HG02885 (cell line): ENCODE measurements at regions not wholly inside any gene's neighbourhood (a gene's known extent, or its start where the extent isn't known, plus 50 kb on each side); places are given as distances from the start of the nearest gene placed in this dataset.
"Not testable (repeated sequence)": the region's sequence is repeated elsewhere in the genome, so short reads cannot be mapped to it uniquely, and the experiment has no call there.

Experiments
- ATAC-seq: cut with Tn5 transposase; IDR thresholded peaks from one replicate; pipeline ENCODE4 v1.9.1; 2021; ENCODE audit warnings: mild to moderate bottlenecking; ENCODE audit not compliant: unreplicated experiment, poor library complexity

GRCh38 chr1:57623791-57624538 lies 200.1 kb upstream of the DAB1 start:
- ATAC-seq = no peak

- no peak for ATAC-seq
These were observed 199.4 kb upstream of the DAB1 start for GRCh38 chr1:57623039-57623790.

- no peak for ATAC-seq
These were observed 197.9 kb upstream of the DAB1 start for GRCh38 chr1:57621776-57622175.

GRCh38 chr1:57620605-57621004 lies 196.7 kb upstream of the DAB1 start:
- no peak for ATAC-seq

GRCh38 chr1:57616921-57617320 lies 193.1 kb upstream of the DAB1 start:
- no peak for ATAC-seq

GRCh38 chr1:57615956-57616355 lies 192.1 kb upstream of the DAB1 start:
- ATAC-seq = no peak

- ATAC-seq = no peak
These were observed 189.0 kb upstream of the DAB1 start for GRCh38 chr1:57612833-57613232.

- no peak for ATAC-seq
These were observed 182.1 kb upstream of the DAB1 start for GRCh38 chr1:57605933-57606332.

- ATAC-seq = no peak
These were observed 179.8 kb upstream of the DAB1 start for GRCh38 chr1:57603696-57604095.

- ATAC-seq = no peak
These were observed 176.6 kb upstream of the DAB1 start for GRCh38 chr1:57600424-57600823.

- ATAC-seq = no peak
These were observed 175.6 kb upstream of the DAB1 start for GRCh38 chr1:57599236-57599994.

GRCh38 chr1:57597036-57597435 lies 173.2 kb upstream of the DAB1 start:
- no peak for ATAC-seq

- no peak for ATAC-seq
These were observed 170.1 kb upstream of the DAB1 start for GRCh38 chr1:57594002-57594401.

GRCh38 chr1:57591842-57592241 lies 168.0 kb upstream of the DAB1 start:
- ATAC-seq = no peak

- ATAC-seq = no peak
These were observed 167.1 kb upstream of the DAB1 start for GRCh38 chr1:57590978-57591377.

GRCh38 chr1:57586842-57587241 lies 163.0 kb upstream of the DAB1 start:
- no peak for ATAC-seq

GRCh38 chr1:57578680-57579079 lies 154.8 kb upstream of the DAB1 start:
- ATAC-seq = no peak

- ATAC-seq = no peak
These were observed 154.2 kb upstream of the DAB1 start for GRCh38 chr1:57578099-57578498.

GRCh38 chr1:57576756-57577155 lies 152.9 kb upstream of the DAB1 start:
- no peak for ATAC-seq

- ATAC-seq = no peak
These were observed 148.2 kb upstream of the DAB1 start for GRCh38 chr1:57572016-57572415.

- not testable (repeated sequence) for ATAC-seq
These were observed 134.2 kb upstream of the DAB1 start for GRCh38 chr1:57558066-57558465.
